ENCODE measurements at regions not wholly inside any gene's neighbourhood (a gene's known extent, or its start where the extent isn't known, plus 50 kb on each side); places are given as distances from the start of the nearest gene placed in this dataset.

DNA sequence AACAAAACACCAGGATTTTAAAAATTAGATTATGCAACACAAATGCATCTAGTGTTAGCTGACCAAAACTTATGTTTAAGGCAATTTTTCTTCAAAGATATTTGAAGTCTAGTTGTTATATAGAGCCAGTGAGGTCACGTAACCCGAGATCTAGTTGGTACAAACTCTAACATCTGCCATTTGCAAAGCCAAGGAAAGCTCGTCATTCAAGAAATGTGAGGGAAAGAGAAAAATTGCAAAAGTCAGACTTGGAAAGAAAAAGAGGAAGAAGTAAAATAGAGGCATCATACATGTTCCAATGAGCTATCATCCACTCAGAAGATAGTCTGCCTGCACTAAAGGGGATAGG, 293.4 kb upstream of the PUM3 start:
- no peak overlapping the region for H3K27ac Mint-ChIP-seq
- no peaks in the 10 kb centered on the region for H3K9me3 Mint-ChIP-seq
- H3K4me1 Mint-ChIP-seq (ENCODE audit: unreplicated experiment), result peaks cover 9% of the 10 kb centered on the region
- H3K36me3 Mint-ChIP-seq, result no peaks in the 10 kb centered on the region
- no peaks in the 10 kb centered on the region for H3K27me3 Mint-ChIP-seq
- TF ChIP-seq, protein P1, sequence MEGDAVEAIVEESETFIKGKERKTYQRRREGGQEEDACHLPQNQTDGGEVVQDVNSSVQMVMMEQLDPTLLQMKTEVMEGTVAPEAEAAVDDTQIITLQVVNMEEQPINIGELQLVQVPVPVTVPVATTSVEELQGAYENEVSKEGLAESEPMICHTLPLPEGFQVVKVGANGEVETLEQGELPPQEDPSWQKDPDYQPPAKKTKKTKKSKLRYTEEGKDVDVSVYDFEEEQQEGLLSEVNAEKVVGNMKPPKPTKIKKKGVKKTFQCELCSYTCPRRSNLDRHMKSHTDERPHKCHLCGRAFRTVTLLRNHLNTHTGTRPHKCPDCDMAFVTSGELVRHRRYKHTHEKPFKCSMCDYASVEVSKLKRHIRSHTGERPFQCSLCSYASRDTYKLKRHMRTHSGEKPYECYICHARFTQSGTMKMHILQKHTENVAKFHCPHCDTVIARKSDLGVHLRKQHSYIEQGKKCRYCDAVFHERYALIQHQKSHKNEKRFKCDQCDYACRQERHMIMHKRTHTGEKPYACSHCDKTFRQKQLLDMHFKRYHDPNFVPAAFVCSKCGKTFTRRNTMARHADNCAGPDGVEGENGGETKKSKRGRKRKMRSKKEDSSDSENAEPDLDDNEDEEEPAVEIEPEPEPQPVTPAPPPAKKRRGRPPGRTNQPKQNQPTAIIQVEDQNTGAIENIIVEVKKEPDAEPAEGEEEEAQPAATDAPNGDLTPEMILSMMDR (conservative IDR thresholded peaks at IDR 0.05), result no peak
- DNase-seq (ENCODE audit: extremely low spot score, unreplicated experiment), result no peak
- no peak overlapping the region for H3K4me3 Mint-ChIP-seq

DNA sequence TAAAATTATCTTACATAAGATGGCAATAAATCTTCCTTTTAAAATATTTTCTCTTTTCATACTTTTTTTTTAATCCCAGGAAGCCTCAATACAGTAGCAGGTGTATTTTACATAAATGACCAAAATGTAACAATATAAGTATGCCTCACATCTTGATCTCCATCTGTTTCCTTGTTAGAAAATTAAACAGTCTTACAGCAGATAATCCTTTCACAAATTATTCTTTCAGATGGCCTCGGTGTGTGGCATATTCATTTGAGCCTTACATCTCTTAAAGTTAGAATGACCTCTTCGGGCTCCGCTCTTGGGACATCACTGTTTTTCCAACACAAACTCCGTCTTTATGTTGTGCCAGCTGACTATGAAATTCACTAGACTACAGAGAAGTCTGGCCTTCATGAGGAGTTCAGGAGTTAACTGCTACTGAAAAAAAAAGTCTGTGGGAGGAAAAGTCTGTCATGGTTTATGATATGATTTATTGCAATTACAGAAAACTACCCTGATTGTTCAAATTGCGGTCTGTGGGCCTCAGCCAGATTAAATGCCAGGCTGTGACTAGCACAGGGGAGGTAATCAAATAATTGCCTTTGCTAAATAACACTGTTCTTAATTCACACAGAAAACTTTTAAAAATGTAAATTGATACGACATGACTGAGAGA, 292.9 kb upstream of the PUM3 start:
- TF ChIP-seq, protein P1 (conservative IDR thresholded peaks at IDR 0.05), result no peak
- no peak overlapping the region for H3K4me3 Mint-ChIP-seq
- H3K27ac Mint-ChIP-seq, result no peak overlapping the region
- H3K4me1 Mint-ChIP-seq (ENCODE audit: unreplicated experiment), result peaks cover 9% of the 10 kb centered on the region
- no peaks in the 10 kb centered on the region for H3K27me3 Mint-ChIP-seq
- no peaks in the 10 kb centered on the region for H3K36me3 Mint-ChIP-seq
- no peak for DNase-seq (ENCODE audit: extremely low spot score, unreplicated experiment)
- peaks cover 2% of the 10 kb centered on the region for H3K9me3 Mint-ChIP-seq

- no peak overlapping the region for H3K27ac Mint-ChIP-seq
- peaks cover 9% of the 10 kb centered on the region for H3K4me1 Mint-ChIP-seq (ENCODE audit: unreplicated experiment)
- peaks cover 7% of the 10 kb centered on the region for H3K9me3 Mint-ChIP-seq
- DNase-seq (ENCODE audit: extremely low spot score, unreplicated experiment), result no peak
- H3K36me3 Mint-ChIP-seq, result no peaks in the 10 kb centered on the region
- H3K27me3 Mint-ChIP-seq, result no peaks in the 10 kb centered on the region
- TF ChIP-seq, protein P1 (conservative IDR thresholded peaks at IDR 0.05), result no peak
- H3K4me3 Mint-ChIP-seq, result no peak overlapping the region
Measured at GRCh38 chr9:3136230-3136629, 292.3 kb upstream of the PUM3 start.

DNA sequence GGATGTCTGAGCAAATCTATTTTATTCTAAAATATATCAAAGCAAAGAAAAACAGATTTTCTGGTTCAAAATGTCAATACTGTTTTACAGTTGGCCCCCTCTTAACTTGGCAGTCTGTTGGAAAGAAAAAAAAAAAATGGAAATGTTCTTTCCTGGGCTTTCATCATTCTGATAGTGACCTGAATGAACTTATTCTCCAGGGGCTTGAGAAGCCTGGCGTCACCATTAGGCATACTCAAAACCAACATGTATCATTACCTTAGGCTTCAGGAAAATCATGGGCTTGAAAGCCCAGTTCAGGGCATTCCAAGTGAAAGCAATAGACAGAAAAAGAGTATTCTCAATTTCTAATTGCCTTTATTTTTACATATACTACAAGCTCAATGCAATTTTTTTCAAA, 283.7 kb upstream of the PUM3 start:
- H3K27me3 Mint-ChIP-seq, result no peaks in the 10 kb centered on the region
- no peak for DNase-seq (ENCODE audit: extremely low spot score, unreplicated experiment)
- no peaks in the 10 kb centered on the region for H3K36me3 Mint-ChIP-seq
- TF ChIP-seq, protein P1 (conservative IDR thresholded peaks at IDR 0.05), result no peak
- H3K27ac Mint-ChIP-seq, result no peak overlapping the region
- no peak overlapping the region for H3K4me3 Mint-ChIP-seq
- peaks cover 4% of the 10 kb centered on the region for H3K4me1 Mint-ChIP-seq (ENCODE audit: unreplicated experiment)
- peaks cover 7% of the 10 kb centered on the region for H3K9me3 Mint-ChIP-seq

DNA sequence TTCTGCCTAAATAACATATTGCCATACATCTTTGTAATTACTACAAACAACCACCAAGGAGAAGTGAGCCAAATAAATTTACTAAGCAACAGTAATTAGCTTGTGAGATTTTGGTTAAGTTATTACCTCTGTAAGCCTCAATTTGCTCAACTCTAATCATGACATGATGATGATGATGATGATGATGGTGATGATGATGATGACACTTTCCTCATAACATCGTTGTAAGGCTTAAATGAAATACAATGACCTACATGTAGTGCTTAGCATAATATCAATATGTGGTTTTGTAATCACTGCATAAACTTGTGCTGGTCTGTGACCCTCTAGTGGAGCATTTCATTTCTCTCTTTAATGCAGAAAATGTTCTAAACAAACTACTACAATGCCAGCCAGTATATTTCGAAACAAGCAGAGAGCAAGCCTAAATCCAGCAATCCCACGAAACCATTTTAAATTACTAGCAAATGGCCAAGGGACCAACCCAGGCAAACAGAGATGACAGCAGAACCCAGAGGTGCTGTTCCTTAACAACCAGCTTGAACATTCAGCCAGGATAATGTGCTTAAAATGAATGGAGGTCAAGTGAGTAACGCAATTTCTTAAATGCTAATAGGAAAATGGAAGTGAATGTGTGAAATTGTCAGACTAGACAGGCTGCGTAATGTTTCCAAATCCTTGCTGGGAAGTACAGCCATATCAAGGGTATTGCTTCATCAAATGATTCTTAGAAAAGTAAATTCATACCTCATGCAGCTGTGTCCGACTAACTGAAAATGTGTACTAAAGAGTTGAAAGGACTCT, 281.9 kb upstream of the PUM3 start:
- H3K27ac Mint-ChIP-seq, result no peak overlapping the region
- H3K27me3 Mint-ChIP-seq, result no peaks in the 10 kb centered on the region
- peaks cover 4% of the 10 kb centered on the region for H3K4me1 Mint-ChIP-seq (ENCODE audit: unreplicated experiment)
- TF ChIP-seq, protein P1 (conservative IDR thresholded peaks at IDR 0.05), result no peak
- no peaks in the 10 kb centered on the region for H3K9me3 Mint-ChIP-seq
- H3K36me3 Mint-ChIP-seq, result no peaks in the 10 kb centered on the region
- no peak overlapping the region for H3K4me3 Mint-ChIP-seq
- DNase-seq (ENCODE audit: extremely low spot score, unreplicated experiment), result no peak
